ENCODE measurements at regions not wholly inside any gene's neighbourhood (a gene's known extent, or its start where the extent isn't known, plus 50 kb on each side); places are given as distances from the start of the nearest gene placed in this dataset.

GRCh38 chr11:120056301-120057027, 81.4 kb downstream of the TRIM29 start:
- Histone ChIP-seq H3K36me3 (no peaks in the 10 kb centered on the region), H3K27ac (no peak overlapping the region), H3K4me1 (ENCODE audit: control insufficient read depth in 1 of 2, low read depth in 2 of 2) (peaks cover 2 to 10% of the 10 kb centered on the region in 2 donors), H3K4me3 (no peak overlapping the region), H3K27me3 (replicated peaks; ENCODE audit: insufficient read depth) (no peaks in the 10 kb centered on the region), H3K9me3 (no peaks in the 10 kb centered on the region)
- ATAC-seq (ENCODE audit: insufficient number of reproducible peaks, low FRiP score, low read depth): no peak
- no peak for TF ChIP-seq CTCF (IDR thresholded peaks at IDR 0.05)
- DNase-seq (ENCODE audit: low spot score): no peak

- Histone ChIP-seq H3K27me3 (replicated peaks; ENCODE audit: insufficient read depth) (no peaks in the 10 kb centered on the region), H3K36me3 (no peaks in the 10 kb centered on the region), H3K9me3 (no peaks in the 10 kb centered on the region), H3K4me3 (no peak overlapping the region), H3K4me1 (ENCODE audit: control insufficient read depth in 1 of 2, low read depth in 2 of 2) (peaks cover 0 to 1% of the 10 kb centered on the region in 2 donors), H3K27ac (no peak overlapping the region)
- ATAC-seq (ENCODE audit: insufficient number of reproducible peaks, low FRiP score, low read depth): no peak
- TF ChIP-seq CTCF (IDR thresholded peaks at IDR 0.05): no peak
- DNase-seq (ENCODE audit: low spot score): no peak
These were observed 82.3 kb downstream of the TRIM29 start for GRCh38 chr11:120055646-120056045.

- no peak for ATAC-seq (ENCODE audit: insufficient number of reproducible peaks, low FRiP score, low read depth)
- Histone ChIP-seq H3K4me3 (no peak overlapping the region), H3K9me3 (no peaks in the 10 kb centered on the region), H3K36me3 (no peaks in the 10 kb centered on the region), H3K4me1 (ENCODE audit: control insufficient read depth in 1 of 2, low read depth in 2 of 2) (no peaks in the 10 kb centered on the region), H3K27ac (no peak overlapping the region), H3K27me3 (replicated peaks; ENCODE audit: insufficient read depth) (no peaks in the 10 kb centered on the region)
- no peak for TF ChIP-seq CTCF (IDR thresholded peaks at IDR 0.05)
- no peak for DNase-seq (ENCODE audit: low spot score)
These were observed 83.2 kb downstream of the TRIM29 start for GRCh38 chr11:120054753-120055045.

GRCh38 chr11:120054016-120054752, 83.7 kb downstream of the TRIM29 start:
- ATAC-seq (ENCODE audit: insufficient number of reproducible peaks, low FRiP score, low read depth) (no peak), DNase-seq (ENCODE audit: low spot score) (no peak)
- Histone ChIP-seq H3K27ac (no peak overlapping the region), H3K36me3 (no peaks in the 10 kb centered on the region), H3K27me3 (replicated peaks; ENCODE audit: insufficient read depth) (no peaks in the 10 kb centered on the region), H3K4me3 (no peak overlapping the region), H3K9me3 (no peaks in the 10 kb centered on the region), H3K4me1 (ENCODE audit: control insufficient read depth in 1 of 2, low read depth in 2 of 2) (no peaks in the 10 kb centered on the region)
- TF ChIP-seq CTCF (IDR thresholded peaks at IDR 0.05): no peak

DNA sequence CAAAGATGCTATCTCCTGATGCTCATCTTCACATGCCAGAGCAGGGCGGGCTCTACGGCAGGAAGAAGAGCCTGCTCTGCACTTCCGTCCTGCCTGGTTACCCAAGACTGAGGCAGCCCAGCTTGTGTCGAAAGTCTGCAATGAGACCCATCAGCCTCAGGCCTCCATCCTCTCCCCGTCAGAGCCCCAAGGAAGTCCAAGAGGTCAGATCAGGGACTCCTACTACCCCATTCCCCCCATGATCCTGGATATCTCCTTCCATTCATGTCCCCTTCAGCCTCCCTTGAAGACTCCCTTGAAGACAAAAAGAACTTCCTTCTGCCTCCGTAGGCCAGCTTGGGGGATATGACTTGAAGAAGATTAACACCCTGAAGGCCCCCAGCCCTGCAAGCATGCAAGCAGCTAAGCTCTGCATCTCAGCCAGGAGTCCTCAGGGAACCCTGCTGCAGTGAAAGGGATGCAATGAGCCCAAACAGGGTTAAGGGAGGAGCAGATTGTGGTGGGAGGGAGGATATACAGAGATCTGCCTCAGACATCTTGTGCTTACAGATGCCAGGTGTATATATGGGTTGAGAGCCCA, 85.6 kb downstream of the TRIM29 start:
- H3K9me3 ChIP-seq: peaks cover 5% of the 10 kb centered on the region
- TF ChIP-seq CTCF (IDR thresholded peaks at IDR 0.05): no peak
- H3K4me1 ChIP-seq (ENCODE audit: control insufficient read depth in 1 of 2, low read depth in 2 of 2): no peaks in the 10 kb centered on the region
- no peaks in the 10 kb centered on the region for H3K27me3 ChIP-seq (replicated peaks; ENCODE audit: insufficient read depth)
- no peak for DNase-seq (ENCODE audit: low spot score)
- no peaks in the 10 kb centered on the region for H3K36me3 ChIP-seq
- ATAC-seq (ENCODE audit: insufficient number of reproducible peaks, low FRiP score, low read depth): no peak
- H3K4me3 ChIP-seq: no peak overlapping the region
- no peak overlapping the region for H3K27ac ChIP-seq
